GM18868 (cell line): ENCODE measurements at regions not wholly inside any gene's neighbourhood (a gene's known extent, or its start where the extent isn't known, plus 50 kb on each side); places are given as distances from the start of the nearest gene placed in this dataset.
A peak's percentile ranks its signal among the peaks of the same experiment; 100 is the strongest.

Experiments
- ATAC-seq: cut with Tn5 transposase; IDR thresholded peaks from one replicate; pipeline ENCODE4 v1.9.1; 2021; ENCODE audit warnings: mild to moderate bottlenecking, moderate library complexity; ENCODE audit not compliant: unreplicated experiment

DNA sequence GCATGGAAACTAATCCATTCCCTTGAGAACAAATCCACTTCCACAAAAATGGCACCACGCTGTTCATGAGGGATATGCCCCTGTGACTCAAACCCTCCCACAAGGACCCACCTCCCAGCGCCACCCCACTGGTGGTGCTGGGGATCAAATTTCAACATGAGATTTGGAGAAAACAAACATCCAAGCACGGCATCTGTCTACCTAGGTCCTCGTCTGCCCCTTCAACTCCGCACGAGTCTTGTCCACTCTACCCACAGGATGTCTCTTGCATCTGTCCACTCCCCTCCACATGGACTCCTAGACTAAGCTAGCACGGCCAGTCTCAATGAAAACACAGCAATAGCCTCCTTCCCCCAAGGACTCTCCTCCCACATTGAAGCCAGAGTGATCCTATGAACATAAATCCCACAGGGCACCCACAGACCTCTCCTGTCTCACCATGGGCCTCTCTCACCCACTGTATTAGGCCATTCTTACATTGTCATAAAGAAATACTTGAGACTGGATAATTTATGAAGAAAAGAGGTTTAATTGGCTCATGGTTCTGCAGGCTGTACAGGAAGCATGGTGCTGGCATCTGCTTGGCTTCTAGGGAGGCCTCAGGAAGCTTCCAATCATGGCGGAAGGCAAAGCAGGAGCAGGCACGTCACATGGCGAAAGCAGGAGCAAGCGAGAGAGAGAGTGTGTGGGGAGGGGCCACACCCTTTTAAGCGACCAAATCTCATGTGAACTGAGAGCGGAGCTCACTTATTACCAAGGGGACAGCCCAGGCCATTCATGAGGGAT lies 101.4 kb downstream of the TOMM20 start:
- no peak for ATAC-seq

DNA sequence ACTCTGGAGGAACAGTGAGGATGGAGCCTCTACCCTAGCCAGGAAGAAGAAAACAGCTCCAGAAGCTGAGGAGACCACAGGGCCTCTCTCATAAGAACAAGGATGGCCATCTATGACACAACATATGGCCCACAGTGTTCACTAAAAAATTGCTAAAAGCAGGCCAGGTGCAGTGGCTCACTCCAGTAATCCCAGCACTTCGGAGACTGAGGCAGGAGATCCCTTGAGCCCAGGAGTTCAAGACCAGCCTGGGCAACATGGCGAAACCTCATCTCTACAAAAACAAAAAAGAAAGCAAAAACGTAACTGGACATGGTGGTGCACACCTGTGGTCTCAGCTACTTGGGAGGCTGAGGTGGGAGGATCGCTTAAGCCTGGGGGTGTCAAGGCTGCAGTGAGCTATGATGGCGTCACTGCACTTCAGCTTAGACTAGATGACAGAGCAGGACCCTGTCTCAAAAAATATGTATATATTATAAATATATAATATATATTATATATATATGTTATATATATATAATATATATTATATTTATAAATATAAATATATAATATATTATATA lies 103.1 kb downstream of the TOMM20 start:
- no peak for ATAC-seq

DNA sequence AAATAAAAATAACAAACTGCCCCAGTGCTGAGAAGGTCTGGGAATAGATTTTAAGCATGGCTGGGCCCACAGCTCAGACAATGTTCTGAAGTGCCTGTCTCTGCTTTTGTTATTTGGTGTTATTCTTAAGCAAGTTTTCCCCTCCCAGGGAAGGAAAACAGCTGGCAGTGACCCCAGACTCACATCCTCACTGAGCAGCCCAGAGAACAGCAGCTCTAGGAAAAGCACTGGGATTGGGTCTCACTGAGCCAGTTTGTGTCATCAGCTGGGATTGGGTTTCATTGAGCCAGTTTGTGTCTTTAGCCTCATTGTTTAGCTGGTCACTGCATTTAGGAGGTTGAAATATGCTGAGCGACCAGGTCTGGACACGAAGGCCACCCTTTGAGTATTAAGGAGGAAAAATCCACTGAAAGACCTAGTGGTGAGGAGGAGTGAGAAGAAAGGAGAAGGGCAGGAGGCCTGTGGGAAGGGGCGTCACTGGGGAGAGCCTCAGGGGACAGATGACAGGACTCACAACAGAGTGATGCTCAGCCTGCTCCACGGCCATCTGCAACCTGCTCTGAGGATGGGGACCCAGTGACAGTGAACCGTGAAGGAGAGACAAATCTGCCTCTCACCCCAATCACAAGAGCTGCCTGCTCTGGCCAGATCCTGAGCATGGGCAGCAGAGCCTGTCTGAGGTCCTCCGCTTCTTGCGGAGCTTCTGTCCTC lies 103.8 kb downstream of the TOMM20 start:
- ATAC-seq, result no peak

DNA sequence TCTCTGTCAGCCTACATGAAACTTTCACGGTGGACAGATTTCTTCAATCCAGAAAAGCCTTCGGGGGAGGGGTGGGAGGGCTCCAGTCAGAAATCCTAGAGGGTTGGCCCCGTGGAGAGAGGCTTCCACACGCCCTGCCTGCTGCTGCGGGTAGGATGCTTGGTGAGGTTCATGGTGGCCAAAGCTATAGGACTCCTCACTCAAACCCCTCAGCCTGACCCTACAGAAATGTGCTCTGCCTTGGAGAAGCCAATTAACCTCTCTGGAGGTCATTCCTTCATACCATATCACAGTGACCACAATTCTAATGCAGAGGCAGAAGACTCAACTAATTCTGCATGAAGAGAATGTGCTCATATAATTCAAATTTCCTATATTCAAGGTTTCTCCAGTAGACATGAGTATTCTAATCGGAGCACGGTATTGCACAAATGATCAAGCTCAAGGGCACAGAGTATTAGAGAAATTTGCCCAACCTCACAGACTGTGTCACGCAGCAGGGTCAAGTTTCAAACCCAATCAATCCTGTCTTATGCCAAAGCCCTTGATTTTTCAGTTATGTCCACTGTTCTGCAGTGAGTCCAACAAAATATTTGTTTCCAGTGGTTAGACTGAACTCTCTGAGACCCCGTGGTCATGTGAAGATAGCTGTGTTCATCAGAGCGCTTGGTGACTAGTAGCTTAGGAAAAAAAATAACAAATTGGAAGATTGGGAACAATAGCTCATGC lies 104.8 kb downstream of the TOMM20 start:
- no peak for ATAC-seq

DNA sequence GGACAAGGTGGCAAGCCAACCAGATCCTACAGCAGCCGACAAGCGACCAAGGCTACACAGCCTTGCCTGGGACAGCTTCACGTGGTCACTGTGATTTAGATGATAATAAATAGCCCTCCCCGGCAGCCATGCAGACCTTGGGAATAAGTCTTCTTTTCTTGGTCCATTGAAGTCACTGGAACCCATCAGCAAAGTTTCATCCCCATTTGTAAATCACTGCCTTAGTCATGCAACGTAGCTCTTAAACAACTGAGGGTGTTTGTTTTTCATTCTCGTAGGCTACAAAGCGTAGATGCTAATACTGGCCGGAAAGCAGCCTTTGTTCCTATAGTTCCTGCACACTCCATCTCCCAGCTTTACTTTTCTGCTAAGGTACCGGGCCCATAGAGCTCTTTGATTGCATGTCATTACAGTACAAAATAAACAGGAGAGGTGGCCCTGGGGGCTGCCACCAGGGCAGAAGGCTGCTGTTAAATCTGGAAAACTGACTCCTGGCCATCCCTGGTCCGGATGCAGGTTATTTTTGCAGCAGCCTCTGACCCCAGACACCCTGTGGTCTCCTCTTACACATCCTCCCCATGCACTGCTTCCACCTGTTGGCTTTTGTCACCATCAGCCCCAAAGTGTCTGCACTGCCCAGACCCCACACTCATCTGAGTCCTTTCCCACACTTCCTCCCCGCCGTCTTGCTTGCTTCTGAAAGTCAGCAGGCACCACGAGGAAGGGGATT lies 105.5 kb downstream of the TOMM20 start:
- peak; percentile 79 for ATAC-seq

DNA sequence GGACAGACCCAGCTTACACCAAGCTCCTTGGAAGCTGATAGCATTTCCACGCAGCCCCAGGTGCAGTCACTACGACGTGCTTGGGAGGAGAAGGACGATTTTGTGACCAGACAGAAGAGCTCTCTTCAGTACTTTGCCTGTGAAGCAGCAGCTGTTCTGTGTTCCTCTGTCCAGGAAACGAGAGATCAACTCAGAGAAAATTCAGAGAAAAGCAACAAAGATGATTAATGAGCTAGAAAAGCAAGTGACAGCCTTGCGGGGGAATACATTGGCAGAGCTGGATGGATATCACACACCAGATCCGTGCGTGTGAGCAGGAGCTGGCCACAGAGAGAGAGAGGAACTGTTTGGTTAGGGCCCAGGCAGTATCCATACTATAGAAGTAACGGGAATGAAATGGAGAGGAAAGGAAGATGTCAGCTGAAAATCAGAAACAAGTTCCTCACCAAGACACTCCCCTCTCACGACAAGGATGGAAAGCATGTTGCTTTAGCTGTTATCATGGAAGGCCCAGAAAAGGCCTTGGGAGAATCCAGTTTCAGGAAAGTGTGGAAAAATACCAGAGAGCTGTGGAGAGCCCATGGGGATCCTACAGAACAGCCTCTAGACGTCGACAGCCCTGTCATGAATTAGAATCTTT lies 106.2 kb downstream of the TOMM20 start:
- no peak for ATAC-seq

DNA sequence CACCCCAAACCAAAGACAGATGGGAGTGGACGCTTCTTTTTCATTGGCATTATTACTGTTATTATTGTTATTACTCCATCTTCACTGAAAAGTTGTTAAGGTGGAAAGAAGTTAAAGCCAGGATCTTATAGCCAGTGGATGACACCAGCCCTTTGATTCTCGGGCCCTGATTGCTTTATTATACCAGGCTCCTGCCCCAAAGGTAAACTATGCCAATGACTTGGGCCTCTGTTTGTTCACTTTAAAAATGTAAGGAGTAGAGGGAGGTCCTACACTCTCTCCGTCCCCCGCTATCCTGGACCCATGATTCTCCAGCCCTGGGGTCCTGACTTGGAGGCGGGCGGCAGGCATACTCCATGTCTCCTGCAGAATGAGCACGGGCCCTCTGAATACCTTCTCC lies 106.8 kb downstream of the TOMM20 start:
- ATAC-seq, result no peak

DNA sequence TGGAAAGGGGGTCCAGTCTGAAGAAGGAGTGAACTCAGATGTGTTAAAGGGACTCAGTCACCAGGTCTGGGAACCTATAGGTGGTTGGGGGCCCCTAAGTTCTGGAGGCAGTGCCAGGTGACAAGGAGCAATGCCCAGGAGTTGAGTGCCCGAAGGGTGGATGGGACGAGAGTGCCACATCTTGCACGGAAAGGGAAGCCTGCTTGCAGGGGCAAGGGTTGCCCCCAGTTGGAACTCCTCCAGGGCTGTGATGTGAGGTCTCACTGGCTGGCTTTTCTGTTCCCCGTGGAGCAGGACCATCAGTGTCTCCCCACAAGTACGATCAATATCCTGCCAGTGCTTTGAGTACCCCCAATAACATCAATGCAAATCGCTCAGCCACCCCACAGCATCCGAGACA lies 107.3 kb downstream of the TOMM20 start:
- ATAC-seq, result no peak

DNA sequence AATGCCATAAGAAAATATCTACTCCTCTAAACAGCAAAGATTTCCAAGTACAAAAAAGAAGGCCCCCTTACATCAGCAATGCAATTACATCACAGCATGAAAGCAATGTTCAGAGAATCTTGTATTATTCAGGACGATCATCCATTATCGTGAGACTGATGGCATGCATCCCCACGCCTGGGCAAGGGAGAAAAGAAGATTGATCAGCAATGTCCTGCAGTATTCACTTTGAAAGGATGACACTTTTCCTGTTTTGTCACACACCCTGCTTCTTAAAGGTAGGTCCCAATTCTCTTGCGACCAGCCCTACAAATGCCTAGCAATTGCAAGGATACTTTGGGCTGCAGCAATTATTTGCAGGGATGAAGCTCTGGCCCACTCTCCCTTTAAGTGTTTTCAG lies 108.7 kb downstream of the TOMM20 start:
- no peak for ATAC-seq

DNA sequence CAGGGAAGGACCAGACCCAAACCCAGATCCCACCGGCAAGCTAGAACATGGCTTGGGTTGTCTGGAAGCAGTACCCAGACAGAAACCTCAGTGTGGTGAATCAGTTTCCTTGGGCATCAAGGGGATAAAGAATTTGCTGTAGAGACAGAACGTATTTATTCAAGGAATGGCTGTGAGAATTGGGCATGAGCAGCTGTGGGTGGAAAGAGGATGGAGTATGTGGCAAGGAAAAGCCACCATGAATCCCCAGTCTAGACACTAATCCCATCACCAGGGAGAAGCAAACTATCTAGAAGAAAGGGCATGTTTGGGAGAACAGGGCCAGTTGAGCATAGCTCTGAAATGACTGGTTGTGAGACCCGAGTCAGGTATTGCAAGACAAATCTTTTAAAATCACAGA lies 109.2 kb downstream of the TOMM20 start:
- no peak for ATAC-seq

DNA sequence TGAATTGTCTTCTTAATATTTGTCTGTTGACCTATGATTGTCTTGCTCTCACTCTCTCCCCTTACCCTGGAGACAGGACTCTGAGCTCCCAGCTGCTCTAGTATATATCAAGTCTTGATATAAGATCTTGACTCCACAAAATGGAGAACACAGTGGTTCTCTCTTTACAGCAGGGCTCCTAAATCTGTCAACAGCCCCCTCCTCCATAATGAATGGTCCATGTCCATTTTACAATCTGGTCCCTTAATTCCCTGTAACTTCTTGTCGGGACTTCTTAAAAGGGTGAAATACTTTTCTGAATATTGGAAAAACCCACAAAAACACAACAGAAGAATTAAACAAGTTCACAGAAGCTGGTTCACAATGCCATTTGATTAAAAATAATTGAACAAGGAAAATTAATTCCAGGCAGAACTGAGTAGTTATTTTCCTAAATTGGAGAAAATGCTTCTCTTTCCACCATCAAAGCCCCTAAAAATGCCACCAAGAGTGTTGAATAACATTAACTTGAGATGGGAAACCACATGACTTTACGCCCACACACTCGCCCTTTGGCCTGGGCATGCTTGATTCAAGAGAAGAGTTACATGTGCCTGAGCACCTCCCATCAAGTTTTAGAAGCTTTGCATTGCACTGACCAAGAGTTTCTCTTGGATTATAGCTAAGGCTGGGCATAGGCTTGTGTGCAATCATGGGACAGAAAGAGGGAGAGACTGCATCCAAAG lies 109.8 kb downstream of the TOMM20 start:
- no peak for ATAC-seq

DNA sequence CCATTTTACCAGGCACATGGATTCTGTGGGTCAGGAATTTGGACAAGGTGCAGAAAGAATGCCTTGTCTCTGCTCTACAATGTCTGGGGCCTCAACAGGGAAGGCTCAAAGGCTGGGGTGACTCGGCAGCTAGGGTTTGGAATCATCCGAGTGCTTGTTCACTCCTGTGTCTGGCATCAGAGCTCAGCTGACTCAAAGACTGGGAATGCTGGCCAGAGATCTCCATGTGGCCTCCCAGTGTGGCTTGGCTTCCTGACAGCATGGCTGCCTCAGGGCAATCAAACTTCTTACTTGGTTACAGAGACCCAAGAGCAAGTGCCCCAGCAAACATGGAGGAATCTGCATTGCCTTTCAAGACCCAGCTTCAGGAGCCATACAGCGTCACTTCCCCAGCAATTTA lies 110.5 kb downstream of the TOMM20 start:
- ATAC-seq, result no peak

DNA sequence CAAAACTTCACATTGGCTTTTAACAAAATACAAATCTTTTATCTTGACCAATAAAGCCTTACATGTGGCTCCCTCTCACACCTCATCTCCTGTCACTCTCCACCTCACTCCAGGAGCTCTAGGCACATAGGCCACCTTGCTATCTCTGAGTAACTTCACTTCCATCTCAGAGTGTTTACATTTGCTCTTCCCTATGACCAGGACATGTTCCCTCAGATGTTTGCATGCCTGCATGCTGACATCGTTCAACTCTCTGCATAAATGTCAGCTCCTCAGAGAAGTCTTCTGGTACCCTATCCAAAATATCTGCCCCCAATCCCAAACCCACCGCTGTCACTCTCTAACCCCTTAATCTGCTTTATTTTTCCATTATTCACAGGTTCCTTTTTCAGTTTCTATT lies 110.9 kb downstream of the TOMM20 start:
- ATAC-seq, result no peak

DNA sequence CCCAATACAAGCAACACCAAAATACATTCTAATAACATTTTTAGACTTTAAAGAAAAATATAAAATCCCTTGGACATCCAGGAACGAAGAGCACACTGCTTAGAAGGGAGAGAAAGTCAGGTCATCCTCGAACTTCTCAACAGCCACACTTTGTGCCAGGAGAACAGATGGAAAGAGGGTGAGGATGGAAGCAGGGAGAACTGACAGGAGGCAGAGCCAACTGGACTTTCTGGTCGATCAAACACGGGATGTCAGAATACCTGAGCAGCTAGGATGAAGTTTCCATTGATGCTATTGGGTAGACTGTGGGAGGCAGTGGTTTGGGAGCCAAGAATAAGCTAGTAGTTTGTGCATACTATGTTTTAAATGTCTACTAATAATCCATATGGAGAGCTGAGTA lies 111.4 kb downstream of the TOMM20 start:
- no peak for ATAC-seq

DNA sequence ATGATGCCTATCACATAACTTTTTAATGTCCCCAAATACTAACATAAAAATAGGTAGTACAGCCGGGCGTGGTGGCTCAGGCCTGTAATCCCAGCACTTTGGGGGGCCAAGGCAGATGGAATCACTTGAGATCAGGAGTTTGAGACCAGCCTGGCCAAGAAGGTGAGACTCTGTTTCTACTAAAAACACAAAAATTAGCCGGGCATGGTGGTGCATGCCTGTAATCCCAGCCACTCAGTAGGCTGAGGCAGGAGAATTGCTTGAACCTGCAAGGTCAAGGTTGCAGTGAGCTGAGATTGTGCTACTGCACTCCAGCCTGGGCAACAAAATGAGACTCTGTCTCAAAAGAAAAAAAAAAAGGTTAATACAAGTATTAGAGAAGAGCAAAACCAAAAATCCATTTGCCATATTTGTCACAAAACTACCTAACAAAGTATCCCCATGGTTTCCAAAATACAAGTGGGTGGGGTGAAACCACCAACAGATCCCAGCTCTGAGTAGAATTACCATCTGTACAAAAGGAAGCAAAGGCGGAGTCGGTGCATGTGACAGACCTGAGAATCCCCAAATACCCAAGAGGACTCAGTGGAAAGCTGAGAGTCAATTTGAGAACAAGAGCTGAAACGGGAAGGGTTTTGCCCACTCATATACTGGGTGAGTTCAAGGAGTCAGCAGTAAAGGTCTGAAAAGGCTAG lies 113.2 kb downstream of the TOMM20 start:
- ATAC-seq, result peak; percentile 47

DNA sequence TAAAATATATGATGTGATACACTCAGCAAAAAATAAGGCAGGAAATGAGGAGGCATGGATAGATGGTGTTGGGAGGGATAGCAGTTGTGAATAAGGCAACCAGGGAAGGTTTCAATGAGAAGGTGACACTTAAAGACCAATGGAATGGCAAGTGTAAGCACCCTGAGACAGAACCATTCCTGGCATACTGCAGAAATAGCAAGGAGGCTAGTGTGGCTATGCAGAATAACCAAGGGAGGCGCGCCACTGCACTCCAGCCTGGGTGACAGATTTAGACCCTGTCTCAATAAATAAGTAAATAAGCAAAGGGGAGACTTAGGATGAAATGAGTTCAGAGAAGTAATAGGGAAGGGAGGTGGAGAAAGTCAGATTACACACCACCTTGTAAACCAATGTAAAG lies 113.9 kb downstream of the TOMM20 start:
- no peak for ATAC-seq

DNA sequence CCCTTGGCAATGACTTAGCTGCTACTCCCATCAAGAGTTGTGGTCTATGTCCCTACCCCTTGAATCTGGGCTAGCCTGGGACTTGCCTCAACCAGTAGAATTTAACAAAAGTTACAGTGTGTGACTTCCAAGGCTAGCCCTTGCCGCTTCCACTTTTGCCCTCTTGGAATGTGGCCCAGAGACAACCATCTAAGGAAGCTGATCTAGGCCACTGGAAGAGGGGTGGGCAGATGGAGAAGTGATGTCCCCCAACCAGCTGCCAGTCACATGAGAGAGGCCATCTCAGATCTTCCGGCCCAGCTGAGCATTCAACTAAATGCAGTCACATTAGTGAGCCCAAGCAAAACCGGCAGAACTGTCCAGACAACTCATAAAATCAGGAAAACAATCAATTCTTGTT lies 115.1 kb downstream of the TOMM20 start:
- no peak for ATAC-seq

DNA sequence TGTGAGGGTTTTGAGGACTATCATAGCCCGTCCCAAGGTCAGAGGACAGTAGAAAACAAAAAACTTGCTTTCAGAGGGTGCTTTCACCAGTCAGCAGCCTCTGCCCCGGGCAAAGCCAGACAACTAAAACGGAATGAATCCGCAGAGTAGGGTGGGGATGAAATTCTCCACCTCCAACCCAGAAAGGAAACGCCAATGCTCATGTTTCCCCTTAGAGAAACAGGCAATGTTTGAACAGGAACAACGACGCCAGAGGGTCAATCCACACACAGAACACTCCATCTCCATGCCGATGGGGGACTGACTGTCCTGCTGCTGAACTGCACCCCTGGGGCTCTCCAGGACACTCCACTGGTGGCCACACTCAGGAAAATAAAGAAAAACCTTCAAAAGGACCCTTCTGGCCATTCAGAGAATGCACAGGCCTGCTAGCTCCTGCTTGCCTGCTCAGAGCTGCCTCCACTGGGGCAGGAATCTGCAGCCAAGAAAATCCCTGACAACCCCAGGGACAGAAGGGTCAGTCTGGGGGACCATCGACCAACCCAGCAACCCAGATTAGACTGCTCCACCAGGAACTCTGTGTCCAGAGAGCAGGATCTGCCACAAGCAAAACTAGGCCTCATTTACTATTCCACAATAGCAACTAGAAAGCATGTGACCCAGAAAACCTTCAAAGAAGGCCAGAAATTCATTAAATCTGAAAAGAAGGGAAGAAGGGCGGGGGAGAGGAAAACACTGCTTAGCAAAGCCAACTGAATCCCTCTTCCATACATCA lies 116.0 kb downstream of the TOMM20 start:
- ATAC-seq, result no peak
